ENCODE measurements at regions not wholly inside any gene's neighbourhood (a gene's known extent, or its start where the extent isn't known, plus 50 kb on each side); places are given as distances from the start of the nearest gene placed in this dataset.

- Histone ChIP-seq H3K4me1 (ENCODE audit: control insufficient read depth in 2 of 2, insufficient read depth in 2 of 2, low read length in 1 of 2) (no peaks in the 10 kb centered on the region), H3K27me3 (ENCODE audit: control insufficient read depth in 1 of 2, insufficient read depth in 2 of 2, low read length in 2 of 2) (no peaks in the 10 kb centered on the region), H3K4me3 (ENCODE audit: low read depth in 1 of 2, low read length in 2 of 2) (no peak overlapping the region), H3K27ac (ENCODE audit: low read depth in 2 of 2, low read length in 1 of 2) (no peak overlapping the region), H3K36me3 (ENCODE audit: control insufficient read depth in 2 of 2, insufficient read depth in 2 of 2, low read length in 1 of 2) (no peaks in the 10 kb centered on the region), H3K9me3 (ENCODE audit: control insufficient read depth in 2 of 2, insufficient read depth in 1 of 2, low read depth in 1 of 2, low read length in 1 of 2) (no peaks in the 10 kb centered on the region)
- 70 to 78% methylated on average over 2 of the region's 2 CpGs for WGBS, 2 donors
These were observed 378.0 kb upstream of the PDE4D start for GRCh38 chr5:60271517-60271916.

GRCh38 chr5:60267907-60268306 is 374.4 kb upstream of the PDE4D start:
- Histone ChIP-seq H3K36me3 (ENCODE audit: control insufficient read depth in 2 of 2, insufficient read depth in 2 of 2, low read length in 1 of 2) (no peaks in the 10 kb centered on the region), H3K4me1 (ENCODE audit: control insufficient read depth in 2 of 2, insufficient read depth in 2 of 2, low read length in 1 of 2) (no peaks in the 10 kb centered on the region), H3K27ac (ENCODE audit: low read depth in 2 of 2, low read length in 1 of 2) (no peak overlapping the region), H3K27me3 (ENCODE audit: control insufficient read depth in 1 of 2, insufficient read depth in 2 of 2, low read length in 2 of 2) (no peaks in the 10 kb centered on the region), H3K4me3 (ENCODE audit: low read depth in 1 of 2, low read length in 2 of 2) (no peak overlapping the region), H3K9me3 (ENCODE audit: control insufficient read depth in 2 of 2, insufficient read depth in 1 of 2, low read depth in 1 of 2, low read length in 1 of 2) (no peaks in the 10 kb centered on the region)
- 70 to 75% methylated on average over 3 of the region's 3 CpGs for whole genome bisulfite sequencing, 2 donors

- Histone ChIP-seq H3K27ac (ENCODE audit: low read depth in 2 of 2, low read length in 1 of 2) (no peak overlapping the region), H3K9me3 (ENCODE audit: control insufficient read depth in 2 of 2, insufficient read depth in 1 of 2, low read depth in 1 of 2, low read length in 1 of 2) (no peaks in the 10 kb centered on the region), H3K4me3 (ENCODE audit: low read depth in 1 of 2, low read length in 2 of 2) (no peak overlapping the region), H3K36me3 (ENCODE audit: control insufficient read depth in 2 of 2, insufficient read depth in 2 of 2, low read length in 1 of 2) (no peaks in the 10 kb centered on the region), H3K27me3 (ENCODE audit: control insufficient read depth in 1 of 2, insufficient read depth in 2 of 2, low read length in 2 of 2) (no peaks in the 10 kb centered on the region), H3K4me1 (ENCODE audit: control insufficient read depth in 2 of 2, insufficient read depth in 2 of 2, low read length in 1 of 2) (no peaks in the 10 kb centered on the region)
- 85 to 92% methylated on average over 5 of the region's 5 CpGs for WGBS, 2 donors
These were observed 369.8 kb upstream of the PDE4D start for GRCh38 chr5:60263346-60263745.

- Histone ChIP-seq H3K4me3 (ENCODE audit: low read depth in 1 of 2, low read length in 2 of 2) (no peak overlapping the region), H3K27me3 (ENCODE audit: control insufficient read depth in 1 of 2, insufficient read depth in 2 of 2, low read length in 2 of 2) (no peaks in the 10 kb centered on the region), H3K36me3 (ENCODE audit: control insufficient read depth in 2 of 2, insufficient read depth in 2 of 2, low read length in 1 of 2) (no peaks in the 10 kb centered on the region), H3K27ac (ENCODE audit: low read depth in 2 of 2, low read length in 1 of 2) (no peak overlapping the region), H3K4me1 (ENCODE audit: control insufficient read depth in 2 of 2, insufficient read depth in 2 of 2, low read length in 1 of 2) (no peaks in the 10 kb centered on the region), H3K9me3 (ENCODE audit: control insufficient read depth in 2 of 2, insufficient read depth in 1 of 2, low read depth in 1 of 2, low read length in 1 of 2) (no peaks in the 10 kb centered on the region)
- 75 to 78% methylated on average over 6 of the region's 6 CpGs for WGBS, 2 donors
These were observed 369.2 kb upstream of the PDE4D start for GRCh38 chr5:60262576-60263295.

GRCh38 chr5:60261732-60262131 is 368.2 kb upstream of the PDE4D start:
- H3K4me3 ChIP-seq (ENCODE audit: low read depth in 1 of 2, low read length in 2 of 2), result no peak overlapping the region
- WGBS, 2 donors, result 97 to 100% methylated on average over 1 of the region's 1 CpG

GRCh38 chr5:60260658-60261057 is 367.1 kb upstream of the PDE4D start:
- H3K4me3 ChIP-seq (ENCODE audit: low read depth in 1 of 2, low read length in 2 of 2), result no peak overlapping the region
- no peak overlapping the region for H3K27ac ChIP-seq (ENCODE audit: low read depth in 2 of 2, low read length in 1 of 2)
- 94 to 100% methylated on average over 1 of the region's 1 CpG for WGBS, 2 donors
- H3K4me1 ChIP-seq (ENCODE audit: control insufficient read depth in 2 of 2, insufficient read depth in 2 of 2, low read length in 1 of 2), result no peaks in the 10 kb centered on the region
- no peaks in the 10 kb centered on the region for H3K36me3 ChIP-seq (ENCODE audit: control insufficient read depth in 2 of 2, insufficient read depth in 2 of 2, low read length in 1 of 2)
- no peaks in the 10 kb centered on the region for H3K27me3 ChIP-seq (ENCODE audit: control insufficient read depth in 1 of 2, insufficient read depth in 2 of 2, low read length in 2 of 2)
- no peaks in the 10 kb centered on the region for H3K9me3 ChIP-seq (ENCODE audit: control insufficient read depth in 2 of 2, insufficient read depth in 1 of 2, low read depth in 1 of 2, low read length in 1 of 2)

More at GRCh38 chr5:60261732-60262131, 368.2 kb upstream of the PDE4D start:
- Histone ChIP-seq H3K36me3 (ENCODE audit: control insufficient read depth in 2 of 2, insufficient read depth in 2 of 2, low read length in 1 of 2) (no peaks in the 10 kb centered on the region), H3K9me3 (ENCODE audit: control insufficient read depth in 2 of 2, insufficient read depth in 1 of 2, low read depth in 1 of 2, low read length in 1 of 2) (no peaks in the 10 kb centered on the region), H3K27me3 (ENCODE audit: control insufficient read depth in 1 of 2, insufficient read depth in 2 of 2, low read length in 2 of 2) (no peaks in the 10 kb centered on the region), H3K27ac (ENCODE audit: low read depth in 2 of 2, low read length in 1 of 2) (no peak overlapping the region), H3K4me1 (ENCODE audit: control insufficient read depth in 2 of 2, insufficient read depth in 2 of 2, low read length in 1 of 2) (no peaks in the 10 kb centered on the region)

- 68 to 77% methylated on average over 3 of the region's 3 CpGs for WGBS, 2 donors
- Histone ChIP-seq H3K4me1 (ENCODE audit: control insufficient read depth in 2 of 2, insufficient read depth in 2 of 2, low read length in 1 of 2) (no peaks in the 10 kb centered on the region), H3K27ac (ENCODE audit: low read depth in 2 of 2, low read length in 1 of 2) (no peak overlapping the region), H3K27me3 (ENCODE audit: control insufficient read depth in 1 of 2, insufficient read depth in 2 of 2, low read length in 2 of 2) (no peaks in the 10 kb centered on the region), H3K9me3 (ENCODE audit: control insufficient read depth in 2 of 2, insufficient read depth in 1 of 2, low read depth in 1 of 2, low read length in 1 of 2) (no peaks in the 10 kb centered on the region), H3K36me3 (ENCODE audit: control insufficient read depth in 2 of 2, insufficient read depth in 2 of 2, low read length in 1 of 2) (no peaks in the 10 kb centered on the region), H3K4me3 (ENCODE audit: low read depth in 1 of 2, low read length in 2 of 2) (no peak overlapping the region)
These were observed 366.2 kb upstream of the PDE4D start for GRCh38 chr5:60259730-60260129.

- no peak overlapping the region for H3K27ac ChIP-seq (ENCODE audit: low read depth in 2 of 2, low read length in 1 of 2)
- no peaks in the 10 kb centered on the region for H3K36me3 ChIP-seq (ENCODE audit: control insufficient read depth in 2 of 2, insufficient read depth in 2 of 2, low read length in 1 of 2)
- H3K27me3 ChIP-seq (ENCODE audit: control insufficient read depth in 1 of 2, insufficient read depth in 2 of 2, low read length in 2 of 2), result no peaks in the 10 kb centered on the region
- H3K4me1 ChIP-seq (ENCODE audit: control insufficient read depth in 2 of 2, insufficient read depth in 2 of 2, low read length in 1 of 2), result no peaks in the 10 kb centered on the region
- WGBS, 2 donors, result 62 to 73% methylated on average over 5 of the region's 5 CpGs
- no peaks in the 10 kb centered on the region for H3K9me3 ChIP-seq (ENCODE audit: control insufficient read depth in 2 of 2, insufficient read depth in 1 of 2, low read depth in 1 of 2, low read length in 1 of 2)
- H3K4me3 ChIP-seq (ENCODE audit: low read depth in 1 of 2, low read length in 2 of 2), result no peak overlapping the region
These were observed 364.2 kb upstream of the PDE4D start for GRCh38 chr5:60257596-60258271.

- Histone ChIP-seq H3K9me3 (ENCODE audit: control insufficient read depth in 2 of 2, insufficient read depth in 1 of 2, low read depth in 1 of 2, low read length in 1 of 2) (no peaks in the 10 kb centered on the region), H3K4me1 (ENCODE audit: control insufficient read depth in 2 of 2, insufficient read depth in 2 of 2, low read length in 1 of 2) (no peaks in the 10 kb centered on the region), H3K4me3 (ENCODE audit: low read depth in 1 of 2, low read length in 2 of 2) (no peak overlapping the region), H3K27me3 (ENCODE audit: control insufficient read depth in 1 of 2, insufficient read depth in 2 of 2, low read length in 2 of 2) (no peaks in the 10 kb centered on the region), H3K36me3 (ENCODE audit: control insufficient read depth in 2 of 2, insufficient read depth in 2 of 2, low read length in 1 of 2) (no peaks in the 10 kb centered on the region), H3K27ac (ENCODE audit: low read depth in 2 of 2, low read length in 1 of 2) (no peak overlapping the region)
- 92 to 94% methylated on average over 2 of the region's 2 CpGs for WGBS, 2 donors
These were observed 363.0 kb upstream of the PDE4D start for GRCh38 chr5:60256546-60256945.

- no peak overlapping the region for H3K4me3 ChIP-seq (ENCODE audit: low read depth in 1 of 2, low read length in 2 of 2)
- no peak overlapping the region for H3K27ac ChIP-seq (ENCODE audit: low read depth in 2 of 2, low read length in 1 of 2)
- no peaks in the 10 kb centered on the region for H3K4me1 ChIP-seq (ENCODE audit: control insufficient read depth in 2 of 2, insufficient read depth in 2 of 2, low read length in 1 of 2)
- H3K36me3 ChIP-seq (ENCODE audit: control insufficient read depth in 2 of 2, insufficient read depth in 2 of 2, low read length in 1 of 2), result no peaks in the 10 kb centered on the region
- H3K9me3 ChIP-seq (ENCODE audit: control insufficient read depth in 2 of 2, insufficient read depth in 1 of 2, low read depth in 1 of 2, low read length in 1 of 2), result no peaks in the 10 kb centered on the region
- H3K27me3 ChIP-seq (ENCODE audit: control insufficient read depth in 1 of 2, insufficient read depth in 2 of 2, low read length in 2 of 2), result no peaks in the 10 kb centered on the region
- 65 to 72% methylated on average over 1 of the region's 1 CpG for WGBS, 2 donors
These were observed 355.4 kb upstream of the PDE4D start for GRCh38 chr5:60248901-60249300.

Measured in esophagus (tissue), 2 donors.